Naive thymus-derived CD4-positive, alpha-beta T cell (primary cell): ENCODE measurements at regions not wholly inside any gene's neighbourhood (a gene's known extent, or its start where the extent isn't known, plus 50 kb on each side); places are given as distances from the start of the nearest gene placed in this dataset.

Experiments used
- ATAC-seq: fragments of 150-1000 bp; cut with Tn5 transposase; 2 replicates; pipeline ENCODE4 v1.10.0; 2021; ENCODE audit warnings: mild to moderate bottlenecking, moderate library complexity
- CTCF ChIA-PET: fragments of 350-600 bp; sonication (Branson Sonifier 250); formaldehyde crosslinking; loops from one replicate; lab custom pipeline; 2021; ENCODE audit warnings: antibody characterized with exemption; lab: Charles Lee
- POLR2A ChIA-PET: fragments of 350-600 bp; sonication (Branson Sonifier 250); formaldehyde crosslinking; loops from one replicate; lab custom pipeline; 2021; ENCODE audit warnings: antibody characterized with exemption, inconsistent platforms; lab: Charles Lee
- DNase-seq, 9 donors: peaks; one replicate each; pipeline versions ENCODE4 v3.0.0 to v3.0.0-alpha.2; 2020 to 2022; ENCODE audit warnings: mixed read lengths in 1 of 9
- H3K27ac ChIP-seq: one replicate; pipeline ENCODE4 v1.7.0; 2013; ENCODE audit warnings: mild to moderate bottlenecking, low read depth, low read length, moderate library complexity
- H3K27me3 ChIP-seq, 2 donors: one replicate each; pipeline ENCODE4 v1.7.0; 2013; ENCODE audit warnings: low read length in 2 of 2, mild to moderate bottlenecking in 2 of 2, moderate library complexity in 2 of 2; ENCODE audit not compliant: control insufficient read depth in 2 of 2, insufficient read depth in 2 of 2
- H3K36me3 ChIP-seq, 3 experiments: 1 replicate in 2 of 3; 2 replicates in 1 of 3; pipeline ENCODE4 v1.7.0; 2013; ENCODE audit warnings: low read length in 3 of 3, mild to moderate bottlenecking in 3 of 3, moderate library complexity in 1 of 3; ENCODE audit not compliant: insufficient read depth in 3 of 3, control insufficient read depth in 2 of 3
- H3K4me1 ChIP-seq, 2 donors: one replicate each; pipeline ENCODE4 v1.7.0; 2013; ENCODE audit warnings: low read length in 2 of 2, mild to moderate bottlenecking in 2 of 2, moderate library complexity in 1 of 2; ENCODE audit not compliant: control insufficient read depth in 2 of 2, insufficient read depth in 2 of 2
- H3K4me3 ChIP-seq: 2 replicates; pipeline ENCODE4 v1.7.0; 2013; ENCODE audit warnings: mild to moderate bottlenecking, low read length
- H3K9me3 ChIP-seq, 3 experiments: 1 replicate in 2 of 3; 2 replicates in 1 of 3; pipeline ENCODE4 v1.7.0; 2013; ENCODE audit warnings: low read length in 3 of 3; ENCODE audit not compliant: control insufficient read depth in 2 of 3
- H3K27ac Mint-ChIP-seq, 9 donors: one replicate each; pipeline ENCODE4 v1.8.0; 2020 to 2022; ENCODE audit warnings: mixed read lengths in 9 of 9, mild to moderate bottlenecking in 8 of 9, moderate library complexity in 5 of 9, inconsistent platforms in 2 of 9
- H3K27me3 Mint-ChIP-seq, 5 donors: one replicate each; pipeline ENCODE4 v1.8.0; 2021 to 2022; ENCODE audit warnings: mixed read lengths in 5 of 5, mild to moderate bottlenecking in 1 of 5
- H3K36me3 Mint-ChIP-seq, 5 donors: one replicate each; pipeline ENCODE4 v1.8.0; 2020 to 2022; ENCODE audit warnings: mixed read lengths in 5 of 5, mild to moderate bottlenecking in 3 of 5, inconsistent platforms in 1 of 5
- H3K4me1 Mint-ChIP-seq, 7 donors: one replicate each; pipeline ENCODE4 v1.8.0; 2020 to 2022; ENCODE audit warnings: mixed read lengths in 7 of 7, mild to moderate bottlenecking in 3 of 7, inconsistent platforms in 1 of 7
- H3K4me3 Mint-ChIP-seq, 10 donors: one replicate each; pipeline ENCODE4 v1.8.0; 2020 to 2022; ENCODE audit warnings: mild to moderate bottlenecking in 10 of 10, mixed read lengths in 10 of 10, moderate library complexity in 6 of 10, inconsistent platforms in 2 of 10
- H3K9me3 Mint-ChIP-seq, 11 donors: one replicate each; pipeline ENCODE4 v1.8.0; 2020 to 2022; ENCODE audit warnings: mixed read lengths in 11 of 11, mild to moderate bottlenecking in 4 of 11, inconsistent platforms in 1 of 11, moderate library complexity in 1 of 11
- intact Hi-C, 2 donors: fragments of 100-400 bp; cut with micrococcal nuclease; formaldehyde crosslinking; loops; one replicate each; pipeline ENCODE4 v1.15.1; 2023

GRCh38 chr2:196421880-196422279 is 217.6 kb upstream of the CCDC150 start:
- DNase-seq (no peak), ATAC-seq (no peak)
- H3K27ac Mint-ChIP-seq: no peak overlapping the region
- intact Hi-C loops: no loop called here
- H3K27me3 Mint-ChIP-seq: peaks cover 6 to 34% (median 9%) of the 10 kb centered on the region in 5 donors
- Histone ChIP-seq H3K36me3 (no peaks in the 10 kb centered on the region), H3K9me3 (no peaks in the 10 kb centered on the region), H3K4me1 (no peaks in the 10 kb centered on the region), H3K27ac (no peak overlapping the region), H3K27me3 (no peaks in the 10 kb centered on the region), H3K4me3 (no peak overlapping the region)
- peaks cover 0 to 2% (median 0%) of the 10 kb centered on the region in 11 donors for H3K9me3 Mint-ChIP-seq
- CTCF ChIA-PET: no interaction called here
- no peak overlapping the region for H3K4me3 Mint-ChIP-seq
- peaks cover 0 to 3% (median 0%) of the 10 kb centered on the region in 5 donors for H3K36me3 Mint-ChIP-seq
- no peaks in the 10 kb centered on the region for H3K4me1 Mint-ChIP-seq
- POLR2A ChIA-PET: interaction anchor here (0.7 kb wide), 1 partner anchor 1416 kb away, joined by 3 read pairs; no protein-coding TSS in a partner anchor

- intact Hi-C loops: no loop called here
- Mint-ChIP-seq H3K9me3 (peaks cover 0 to 2% (median 0%) of the 10 kb centered on the region in 11 donors), H3K4me3 (no peak overlapping the region), H3K27me3 (peaks cover 6 to 34% (median 9%) of the 10 kb centered on the region in 5 donors), H3K36me3 (peaks cover 0 to 3% (median 0%) of the 10 kb centered on the region in 5 donors), H3K27ac (no peak overlapping the region), H3K4me1 (no peaks in the 10 kb centered on the region)
- DNase-seq (no peak), ATAC-seq (no peak)
- H3K27ac ChIP-seq: no peak overlapping the region
- POLR2A ChIA-PET: interaction anchor here (0.7 kb wide), 1 partner anchor 1416 kb away, joined by 3 read pairs; no protein-coding TSS in a partner anchor
- no peaks in the 10 kb centered on the region for H3K9me3 ChIP-seq
- no peaks in the 10 kb centered on the region for H3K4me1 ChIP-seq
- no peaks in the 10 kb centered on the region for H3K27me3 ChIP-seq
- CTCF ChIA-PET: no interaction called here
- no peaks in the 10 kb centered on the region for H3K36me3 ChIP-seq
- H3K4me3 ChIP-seq: no peak overlapping the region
Measured at GRCh38 chr2:196422361-196422760, 217.2 kb upstream of the CCDC150 start.

- intact Hi-C loops: no loop called here
- H3K27me3 Mint-ChIP-seq: peaks cover 9 to 24% (median 15%) of the 10 kb centered on the region in 5 donors
- H3K27ac ChIP-seq: no peak overlapping the region
- H3K4me3 ChIP-seq: no peak overlapping the region
- H3K9me3 Mint-ChIP-seq: no peaks in the 10 kb centered on the region
- H3K27ac Mint-ChIP-seq: no peak overlapping the region
- H3K36me3 Mint-ChIP-seq: peaks cover 0 to 3% (median 0%) of the 10 kb centered on the region in 5 donors
- H3K27me3 ChIP-seq: no peaks in the 10 kb centered on the region
- no peaks in the 10 kb centered on the region for H3K4me1 ChIP-seq
- H3K9me3 ChIP-seq: no peaks in the 10 kb centered on the region
- DNase-seq (no peak), ATAC-seq (no peak)
- H3K4me3 Mint-ChIP-seq: no peak overlapping the region
- ChIA-PET POLR2A (no interaction called here), CTCF (no interaction called here)
- no peaks in the 10 kb centered on the region for H3K36me3 ChIP-seq
- H3K4me1 Mint-ChIP-seq: peaks cover 0 to 12% (median 5%) of the 10 kb centered on the region in 7 donors
Measured at GRCh38 chr2:196426122-196426521, 213.4 kb upstream of the CCDC150 start.

- Histone ChIP-seq H3K36me3 (no peaks in the 10 kb centered on the region), H3K9me3 (no peaks in the 10 kb centered on the region), H3K27me3 (no peaks in the 10 kb centered on the region), H3K27ac (no peak overlapping the region), H3K4me1 (no peaks in the 10 kb centered on the region), H3K4me3 (no peak overlapping the region)
- ATAC-seq (no peak), DNase-seq (no peak)
- ChIA-PET CTCF (no interaction called here), POLR2A (no interaction called here)
- no peak overlapping the region for H3K4me3 Mint-ChIP-seq
- no peak overlapping the region for H3K27ac Mint-ChIP-seq
- intact Hi-C loops: no loop called here
- no peaks in the 10 kb centered on the region for H3K9me3 Mint-ChIP-seq
- H3K4me1 Mint-ChIP-seq: peaks cover 0 to 12% (median 5%) of the 10 kb centered on the region in 7 donors
- H3K36me3 Mint-ChIP-seq: peaks cover 0 to 3% (median 0%) of the 10 kb centered on the region in 5 donors
- peaks cover 8 to 31% (median 15%) of the 10 kb centered on the region in 5 donors for H3K27me3 Mint-ChIP-seq
Measured at GRCh38 chr2:196427986-196428634, 211.4 kb upstream of the CCDC150 start.

GRCh38 chr2:196431076-196431475 is 208.4 kb upstream of the CCDC150 start:
- no peak overlapping the region for H3K27ac ChIP-seq
- H3K4me1 Mint-ChIP-seq: peaks cover 0 to 12% (median 5%) of the 10 kb centered on the region in 7 donors
- intact Hi-C loops: no loop called here
- no peak overlapping the region for H3K4me3 ChIP-seq
- H3K4me1 ChIP-seq: no peaks in the 10 kb centered on the region
- ATAC-seq (no peak), DNase-seq (no peak)
- no peaks in the 10 kb centered on the region for H3K27me3 ChIP-seq
- H3K9me3 ChIP-seq: no peaks in the 10 kb centered on the region
- no peaks in the 10 kb centered on the region for H3K36me3 Mint-ChIP-seq
- no peaks in the 10 kb centered on the region for H3K36me3 ChIP-seq
- POLR2A ChIA-PET: no interaction called here
- CTCF ChIA-PET: no interaction called here
- H3K9me3 Mint-ChIP-seq: no peaks in the 10 kb centered on the region
- H3K27ac Mint-ChIP-seq: no peak overlapping the region
- H3K27me3 Mint-ChIP-seq: peaks cover 5 to 29% (median 15%) of the 10 kb centered on the region in 5 donors
- no peak overlapping the region for H3K4me3 Mint-ChIP-seq

- H3K27ac ChIP-seq: no peak overlapping the region
- H3K27me3 Mint-ChIP-seq: peaks cover 5 to 31% (median 15%) of the 10 kb centered on the region in 5 donors
Measured at GRCh38 chr2:196431957-196432356, 207.6 kb upstream of the CCDC150 start.

GRCh38 chr2:196433116-196433515 is 206.4 kb upstream of the CCDC150 start:
- ChIA-PET CTCF (no interaction called here), POLR2A (no interaction called here)
- Histone ChIP-seq H3K4me3 (no peak overlapping the region), H3K4me1 (no peaks in the 10 kb centered on the region), H3K9me3 (no peaks in the 10 kb centered on the region), H3K27me3 (no peaks in the 10 kb centered on the region), H3K27ac (no peak overlapping the region), H3K36me3 (no peaks in the 10 kb centered on the region)
- no peak for DNase-seq
- intact Hi-C loops: no loop called here
- Mint-ChIP-seq H3K4me3 (no peak overlapping the region), H3K9me3 (no peaks in the 10 kb centered on the region), H3K36me3 (no peaks in the 10 kb centered on the region), H3K27ac (no peak overlapping the region), H3K4me1 (peaks cover 0 to 7% (median 3%) of the 10 kb centered on the region in 7 donors), H3K27me3 (peaks cover 5 to 36% (median 22%) of the 10 kb centered on the region in 5 donors)
- ATAC-seq: no peak

More at GRCh38 chr2:196431957-196432356, 207.6 kb upstream of the CCDC150 start:
- Histone ChIP-seq H3K27me3 (no peaks in the 10 kb centered on the region), H3K9me3 (no peaks in the 10 kb centered on the region), H3K4me1 (no peaks in the 10 kb centered on the region), H3K36me3 (no peaks in the 10 kb centered on the region), H3K4me3 (no peak overlapping the region)
- Mint-ChIP-seq H3K9me3 (no peaks in the 10 kb centered on the region), H3K27ac (no peak overlapping the region), H3K4me1 (peaks cover 0 to 12% (median 5%) of the 10 kb centered on the region in 7 donors), H3K4me3 (no peak overlapping the region), H3K36me3 (no peaks in the 10 kb centered on the region)
- ChIA-PET CTCF (no interaction called here), POLR2A (no interaction called here)
- DNase-seq: no peak
- ATAC-seq: no peak
- intact Hi-C loops: no loop called here
